ENCODE measurements at regions not wholly inside any gene's neighbourhood (a gene's known extent, or its start where the extent isn't known, plus 50 kb on each side); places are given as distances from the start of the nearest gene placed in this dataset.

DNA sequence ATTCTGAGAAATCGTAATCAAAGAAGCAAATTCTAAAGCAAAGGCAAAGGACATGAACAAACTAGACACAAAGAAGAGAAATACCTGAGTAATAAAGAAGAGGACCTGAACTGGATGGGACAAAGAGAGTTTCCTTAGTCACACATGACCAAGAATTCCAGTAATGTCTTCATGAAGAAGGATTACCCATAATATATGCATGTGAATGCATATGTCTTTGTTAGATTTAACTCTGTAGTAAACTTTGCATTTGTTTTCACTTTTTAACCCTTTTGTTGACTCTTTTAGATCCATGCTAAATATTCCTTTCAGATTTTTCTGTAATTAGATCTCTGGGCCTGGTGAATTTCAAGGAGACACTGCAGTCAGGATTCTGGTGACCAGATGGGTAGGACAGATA, 279.8 kb downstream of the ARRDC4 start:
- Histone ChIP-seq H3K4me3 (no peak overlapping the region), H3K27me3 (peaks cover 0 to 3% (median 0%) of the 10 kb centered on the region in 4 donors), H3K9me3 (no peaks in the 10 kb centered on the region), H3K4me1 (no peaks in the 10 kb centered on the region), H3K36me3 (no peaks in the 10 kb centered on the region), H3K27ac (no peak overlapping the region)
- no peak for DNase-seq
- 0% methylated on average over 1 of the region's 1 CpG for WGBS, 2 donors
- intact Hi-C loops (cut with DNase I) = no loop called here
- TF ChIP-seq POLR2A (IDR thresholded peaks at IDR 0.05) = no peak
- TF ChIP-seq, protein P1, sequence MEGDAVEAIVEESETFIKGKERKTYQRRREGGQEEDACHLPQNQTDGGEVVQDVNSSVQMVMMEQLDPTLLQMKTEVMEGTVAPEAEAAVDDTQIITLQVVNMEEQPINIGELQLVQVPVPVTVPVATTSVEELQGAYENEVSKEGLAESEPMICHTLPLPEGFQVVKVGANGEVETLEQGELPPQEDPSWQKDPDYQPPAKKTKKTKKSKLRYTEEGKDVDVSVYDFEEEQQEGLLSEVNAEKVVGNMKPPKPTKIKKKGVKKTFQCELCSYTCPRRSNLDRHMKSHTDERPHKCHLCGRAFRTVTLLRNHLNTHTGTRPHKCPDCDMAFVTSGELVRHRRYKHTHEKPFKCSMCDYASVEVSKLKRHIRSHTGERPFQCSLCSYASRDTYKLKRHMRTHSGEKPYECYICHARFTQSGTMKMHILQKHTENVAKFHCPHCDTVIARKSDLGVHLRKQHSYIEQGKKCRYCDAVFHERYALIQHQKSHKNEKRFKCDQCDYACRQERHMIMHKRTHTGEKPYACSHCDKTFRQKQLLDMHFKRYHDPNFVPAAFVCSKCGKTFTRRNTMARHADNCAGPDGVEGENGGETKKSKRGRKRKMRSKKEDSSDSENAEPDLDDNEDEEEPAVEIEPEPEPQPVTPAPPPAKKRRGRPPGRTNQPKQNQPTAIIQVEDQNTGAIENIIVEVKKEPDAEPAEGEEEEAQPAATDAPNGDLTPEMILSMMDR (IDR thresholded peaks at IDR 0.05) = no peak

DNA sequence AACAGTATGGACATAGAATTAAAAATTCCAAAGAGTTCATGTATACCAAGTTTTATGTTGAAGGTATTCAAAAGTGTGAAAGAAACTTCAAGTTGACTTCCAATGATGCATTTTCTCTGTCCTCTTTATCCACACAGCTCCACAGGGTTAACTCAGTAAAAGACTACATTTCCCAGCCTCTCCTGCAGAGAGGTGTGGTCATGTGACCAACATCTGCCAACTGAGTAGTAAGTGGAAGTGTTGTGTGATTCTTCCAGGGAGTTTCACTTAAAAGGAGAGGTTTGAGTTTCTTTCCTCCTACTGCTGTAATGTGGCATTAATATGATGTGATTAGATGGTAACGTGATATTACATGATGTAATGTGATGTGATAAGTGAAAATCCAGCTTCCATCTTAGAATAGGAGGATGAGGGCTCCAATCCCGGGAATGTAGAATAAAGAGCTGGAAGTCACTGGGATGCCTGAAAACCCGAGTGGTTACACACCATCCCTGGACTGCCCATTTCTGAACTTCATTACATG, 280.6 kb downstream of the ARRDC4 start:
- WGBS, 2 donors = 76 to 87% methylated on average over 3 of the region's 3 CpGs
- H3K36me3 ChIP-seq = no peaks in the 10 kb centered on the region
- DNase-seq = no peak
- H3K27ac ChIP-seq = no peak overlapping the region
- no peak overlapping the region for H3K4me3 ChIP-seq
- H3K27me3 ChIP-seq = peaks cover 0 to 3% (median 0%) of the 10 kb centered on the region in 4 donors
- no peaks in the 10 kb centered on the region for H3K4me1 ChIP-seq
- intact Hi-C loops (cut with DNase I) = no loop called here
- H3K9me3 ChIP-seq = no peaks in the 10 kb centered on the region
- no peak for TF ChIP-seq POLR2A (IDR thresholded peaks at IDR 0.05)
- TF ChIP-seq, protein P1 (IDR thresholded peaks at IDR 0.05) = no peak

DNA sequence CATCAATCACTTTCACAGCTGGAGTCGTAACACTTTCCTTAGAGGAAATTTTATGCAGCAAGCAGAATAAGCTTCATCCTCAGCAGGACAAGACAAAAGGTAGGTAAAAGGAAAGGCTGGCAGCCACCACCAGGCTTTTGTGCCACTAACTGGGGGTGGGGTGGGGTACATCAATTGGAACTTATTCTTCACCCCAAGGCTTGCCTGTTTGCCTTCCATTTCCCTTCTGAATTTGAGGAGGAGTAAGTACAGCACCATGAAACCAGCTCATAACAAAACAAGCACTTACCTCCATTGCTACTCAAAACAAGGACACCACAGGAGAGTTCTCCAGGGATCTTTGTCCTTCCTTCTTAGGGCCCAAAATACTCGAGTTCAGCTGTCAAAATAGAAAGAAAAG, 296.8 kb downstream of the ARRDC4 start:
- Histone ChIP-seq H3K9me3 (peaks cover 0 to 11% (median 0%) of the 10 kb centered on the region in 3 donors), H3K4me3 (no peak overlapping the region), H3K27ac (no peak overlapping the region), H3K4me1 (no peaks in the 10 kb centered on the region), H3K36me3 (no peaks in the 10 kb centered on the region), H3K27me3 (peaks cover 0 to 9% (median 0%) of the 10 kb centered on the region in 4 donors)
- no peak for DNase-seq
- TF ChIP-seq POLR2A (IDR thresholded peaks at IDR 0.05) = no peak
- TF ChIP-seq, protein P1 (IDR thresholded peaks at IDR 0.05) = no peak
- intact Hi-C loops (cut with DNase I) = no loop called here
- 11 to 24% methylated on average over 2 of the region's 2 CpGs for WGBS, 2 donors

DNA sequence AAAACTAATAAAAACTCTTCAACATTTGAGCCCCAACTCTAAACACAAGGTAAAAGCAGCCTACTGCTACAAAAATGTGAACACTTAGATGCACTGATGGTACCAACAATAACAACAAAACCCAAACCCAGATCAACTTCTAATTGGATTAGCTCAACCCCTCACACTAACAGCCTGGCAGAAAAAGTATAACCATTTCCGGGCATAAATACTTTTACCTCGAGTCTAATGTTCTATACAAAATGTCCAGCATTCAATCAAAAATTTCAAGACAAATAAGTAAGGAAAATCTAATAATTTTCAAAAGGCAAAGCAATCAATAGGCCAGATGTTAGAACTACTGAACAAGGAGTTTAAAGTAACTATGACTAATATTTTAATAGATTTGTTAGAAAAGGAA, 303.3 kb downstream of the ARRDC4 start:
- 70 to 83% methylated on average over 2 of the region's 2 CpGs for WGBS, 2 donors
- H3K4me1 ChIP-seq = no peaks in the 10 kb centered on the region
- H3K27ac ChIP-seq = no peak overlapping the region
- TF ChIP-seq, protein P1 (IDR thresholded peaks at IDR 0.05) = no peak
- TF ChIP-seq POLR2A (IDR thresholded peaks at IDR 0.05) = no peak
- intact Hi-C loops (cut with DNase I) = no loop called here
- no peaks in the 10 kb centered on the region for H3K36me3 ChIP-seq
- peaks cover 0 to 19% (median 0%) of the 10 kb centered on the region in 3 donors for H3K9me3 ChIP-seq
- no peaks in the 10 kb centered on the region for H3K27me3 ChIP-seq
- no peak overlapping the region for H3K4me3 ChIP-seq
- no peak for DNase-seq

DNA sequence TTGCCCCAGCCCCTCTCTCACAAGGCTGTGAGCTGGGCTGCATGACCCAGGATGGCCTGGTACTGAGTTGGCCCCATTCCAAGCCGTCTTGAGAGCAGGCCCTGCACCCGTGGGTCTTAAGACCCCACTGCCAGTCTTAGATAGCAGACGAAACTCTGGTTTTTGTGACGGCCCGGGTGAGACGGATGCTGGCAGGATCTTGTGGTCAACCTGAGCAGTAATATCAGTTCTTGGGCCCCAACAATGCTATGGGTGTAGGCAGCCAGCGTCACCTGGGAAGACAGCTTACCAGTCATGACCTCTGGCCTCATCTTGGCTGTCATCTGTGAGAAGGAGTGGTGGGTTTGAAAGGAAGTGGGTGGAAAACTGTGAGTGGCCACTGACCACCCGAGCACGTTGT, 305.8 kb downstream of the ARRDC4 start:
- WGBS, 2 donors = 77 to 80% methylated on average over 1 to 3 of the region's 9 CpGs
- Histone ChIP-seq H3K27me3 (no peaks in the 10 kb centered on the region), H3K36me3 (no peaks in the 10 kb centered on the region), H3K4me1 (no peaks in the 10 kb centered on the region), H3K9me3 (peaks cover 0 to 19% (median 0%) of the 10 kb centered on the region in 3 donors), H3K4me3 (no peak overlapping the region), H3K27ac (no peak overlapping the region)
- TF ChIP-seq, protein P1 (IDR thresholded peaks at IDR 0.05) = no peak
- no peak for TF ChIP-seq POLR2A (IDR thresholded peaks at IDR 0.05)
- intact Hi-C loops (cut with DNase I) = no loop called here
- no peak for DNase-seq

All from esophagus squamous epithelium (tissue), 5 donors.